ENCODE measurements at regions not wholly inside any gene's neighbourhood (a gene's known extent, or its start where the extent isn't known, plus 50 kb on each side); places are given as distances from the start of the nearest gene placed in this dataset.

GRCh38 chr9:119722384-119722783, 353.1 kb upstream of the BRINP1 start:
- Histone ChIP-seq H4K91ac (ENCODE audit: low read depth, low read length) (no peak overlapping the region), H3K4me1 (ENCODE audit: control insufficient read depth in 1 of 2, insufficient read depth in 2 of 2, low read length in 2 of 2) (no peaks in the 10 kb centered on the region), H3K79me2 (ENCODE audit: control insufficient read depth, insufficient read depth, low read length, poor library complexity) (no peaks in the 10 kb centered on the region), H3K36me3 (ENCODE audit: control insufficient read depth in 1 of 2, insufficient read depth in 2 of 2, low read length in 2 of 2) (no peaks in the 10 kb centered on the region), H2BK5ac (ENCODE audit: low read depth, low read length, poor library complexity) (no peak overlapping the region), H2BK120ac (ENCODE audit: insufficient read depth, low read length, poor library complexity) (no peak overlapping the region), H3K9ac (ENCODE audit: low read length) (no peak overlapping the region), H4K8ac (ENCODE audit: low read depth, low read length) (no peak overlapping the region), H3K79me1 (ENCODE audit: low read length) (no peaks in the 10 kb centered on the region), H3K4me2 (ENCODE audit: low read length) (no peak overlapping the region), H2AK5ac (ENCODE audit: low read length) (no peak overlapping the region), H3K4ac (ENCODE audit: low read depth, low read length) (no peak overlapping the region), H3K4me3 (ENCODE audit: low read depth, low read length) (no peak overlapping the region), H3K27ac (ENCODE audit: low read depth, low read length) (no peak overlapping the region), H3K9me3 (ENCODE audit: insufficient read depth, low read depth, low read length) (no peaks in the 10 kb centered on the region), H2AFZ (ENCODE audit: insufficient read depth, low read length, poor library complexity) (no peak overlapping the region), H3K14ac (ENCODE audit: low read length) (no peak overlapping the region), H2BK12ac (ENCODE audit: low read length) (no peak overlapping the region), H4K12ac (ENCODE audit: low read depth, low read length) (no peak overlapping the region), H3K27me3 (ENCODE audit: insufficient read depth, low read length) (no peaks in the 10 kb centered on the region), H3K18ac (ENCODE audit: low read length) (no peak overlapping the region), H3K23ac (ENCODE audit: low read length) (no peak overlapping the region)
- WGBS (ENCODE audit: extremely low coverage, insufficient coverage, insufficient read length) = no CpG with 5 or more reads among the region's 2 CpGs
- no peak for DNase-seq

GRCh38 chr9:119712325-119712724, 343.1 kb upstream of the BRINP1 start:
- H4K91ac ChIP-seq (ENCODE audit: low read depth, low read length) = no peak overlapping the region
- WGBS (ENCODE audit: extremely low coverage, insufficient coverage, insufficient read length) = no CpG with 5 or more reads among the region's 1 CpG
- no peak overlapping the region for H3K4ac ChIP-seq (ENCODE audit: low read depth, low read length)
- no peak overlapping the region for H3K9ac ChIP-seq (ENCODE audit: low read length)
- no peak overlapping the region for H3K4me2 ChIP-seq (ENCODE audit: low read length)
- H3K36me3 ChIP-seq (ENCODE audit: control insufficient read depth in 1 of 2, insufficient read depth in 2 of 2, low read length in 2 of 2) = no peaks in the 10 kb centered on the region
- no peak overlapping the region for H4K8ac ChIP-seq (ENCODE audit: low read depth, low read length)
- no peak overlapping the region for H2AFZ ChIP-seq (ENCODE audit: insufficient read depth, low read length, poor library complexity)
- H3K23ac ChIP-seq (ENCODE audit: low read length) = no peak overlapping the region
- H3K4me1 ChIP-seq (ENCODE audit: control insufficient read depth in 1 of 2, insufficient read depth in 2 of 2, low read length in 2 of 2) = no peaks in the 10 kb centered on the region
- DNase-seq = no peak
- H2AK5ac ChIP-seq (ENCODE audit: low read length) = no peak overlapping the region
- H3K79me2 ChIP-seq (ENCODE audit: control insufficient read depth, insufficient read depth, low read length, poor library complexity) = no peaks in the 10 kb centered on the region
- H2BK12ac ChIP-seq (ENCODE audit: low read length) = no peak overlapping the region
- no peaks in the 10 kb centered on the region for H3K27me3 ChIP-seq (ENCODE audit: insufficient read depth, low read length)
- no peak overlapping the region for H3K14ac ChIP-seq (ENCODE audit: low read length)
- H3K9me3 ChIP-seq (ENCODE audit: insufficient read depth, low read depth, low read length) = no peaks in the 10 kb centered on the region
- H2BK5ac ChIP-seq (ENCODE audit: low read depth, low read length, poor library complexity) = no peak overlapping the region
- H3K27ac ChIP-seq (ENCODE audit: low read depth, low read length) = no peak overlapping the region
- no peak overlapping the region for H2BK120ac ChIP-seq (ENCODE audit: insufficient read depth, low read length, poor library complexity)
- H4K12ac ChIP-seq (ENCODE audit: low read depth, low read length) = no peak overlapping the region
- no peak overlapping the region for H3K18ac ChIP-seq (ENCODE audit: low read length)
- no peaks in the 10 kb centered on the region for H3K79me1 ChIP-seq (ENCODE audit: low read length)
- no peak overlapping the region for H3K4me3 ChIP-seq (ENCODE audit: low read depth, low read length)

- Histone ChIP-seq H3K27ac (ENCODE audit: low read depth, low read length) (no peak overlapping the region), H2BK5ac (ENCODE audit: low read depth, low read length, poor library complexity) (no peak overlapping the region), H3K4me3 (ENCODE audit: low read depth, low read length) (no peak overlapping the region), H4K8ac (ENCODE audit: low read depth, low read length) (no peak overlapping the region), H3K27me3 (ENCODE audit: insufficient read depth, low read length) (no peaks in the 10 kb centered on the region), H3K4me1 (ENCODE audit: control insufficient read depth in 1 of 2, insufficient read depth in 2 of 2, low read length in 2 of 2) (no peaks in the 10 kb centered on the region), H3K79me1 (ENCODE audit: low read length) (no peaks in the 10 kb centered on the region), H3K79me2 (ENCODE audit: control insufficient read depth, insufficient read depth, low read length, poor library complexity) (no peaks in the 10 kb centered on the region), H2AFZ (ENCODE audit: insufficient read depth, low read length, poor library complexity) (no peak overlapping the region), H3K9ac (ENCODE audit: low read length) (no peak overlapping the region), H4K91ac (ENCODE audit: low read depth, low read length) (no peak overlapping the region), H3K4ac (ENCODE audit: low read depth, low read length) (no peak overlapping the region), H3K23ac (ENCODE audit: low read length) (no peak overlapping the region), H2BK120ac (ENCODE audit: insufficient read depth, low read length, poor library complexity) (no peak overlapping the region), H3K9me3 (ENCODE audit: insufficient read depth, low read depth, low read length) (no peaks in the 10 kb centered on the region), H2AK5ac (ENCODE audit: low read length) (no peak overlapping the region), H4K12ac (ENCODE audit: low read depth, low read length) (no peak overlapping the region), H3K4me2 (ENCODE audit: low read length) (no peak overlapping the region), H3K14ac (ENCODE audit: low read length) (no peak overlapping the region), H3K36me3 (ENCODE audit: control insufficient read depth in 1 of 2, insufficient read depth in 2 of 2, low read length in 2 of 2) (no peaks in the 10 kb centered on the region), H2BK12ac (ENCODE audit: low read length) (no peak overlapping the region), H3K18ac (ENCODE audit: low read length) (no peak overlapping the region)
- no peak for DNase-seq
- no CpG with 5 or more reads among the region's 2 CpGs for WGBS (ENCODE audit: extremely low coverage, insufficient coverage, insufficient read length)
Observed at GRCh38 chr9:119709431-119709830, 340.2 kb upstream of the BRINP1 start.

GRCh38 chr9:119707228-119707845, 338.1 kb upstream of the BRINP1 start:
- Histone ChIP-seq H2AK5ac (ENCODE audit: low read length) (no peak overlapping the region), H3K9me3 (ENCODE audit: insufficient read depth, low read depth, low read length) (no peaks in the 10 kb centered on the region), H3K27me3 (ENCODE audit: insufficient read depth, low read length) (no peaks in the 10 kb centered on the region), H4K91ac (ENCODE audit: low read depth, low read length) (no peak overlapping the region), H3K18ac (ENCODE audit: low read length) (no peak overlapping the region), H4K12ac (ENCODE audit: low read depth, low read length) (no peak overlapping the region), H3K27ac (ENCODE audit: low read depth, low read length) (no peak overlapping the region), H3K4me3 (ENCODE audit: low read depth, low read length) (no peak overlapping the region), H3K4me2 (ENCODE audit: low read length) (no peak overlapping the region), H4K8ac (ENCODE audit: low read depth, low read length) (no peak overlapping the region), H3K14ac (ENCODE audit: low read length) (no peak overlapping the region), H3K79me1 (ENCODE audit: low read length) (no peaks in the 10 kb centered on the region), H3K79me2 (ENCODE audit: control insufficient read depth, insufficient read depth, low read length, poor library complexity) (no peaks in the 10 kb centered on the region), H3K36me3 (ENCODE audit: control insufficient read depth in 1 of 2, insufficient read depth in 2 of 2, low read length in 2 of 2) (no peaks in the 10 kb centered on the region), H2BK120ac (ENCODE audit: insufficient read depth, low read length, poor library complexity) (no peak overlapping the region), H3K4ac (ENCODE audit: low read depth, low read length) (no peak overlapping the region), H2BK12ac (ENCODE audit: low read length) (no peak overlapping the region), H3K9ac (ENCODE audit: low read length) (no peak overlapping the region), H2BK5ac (ENCODE audit: low read depth, low read length, poor library complexity) (no peak overlapping the region), H3K23ac (ENCODE audit: low read length) (no peak overlapping the region), H3K4me1 (ENCODE audit: control insufficient read depth in 1 of 2, insufficient read depth in 2 of 2, low read length in 2 of 2) (no peaks in the 10 kb centered on the region), H2AFZ (ENCODE audit: insufficient read depth, low read length, poor library complexity) (no peak overlapping the region)
- no peak for DNase-seq
- WGBS (ENCODE audit: extremely low coverage, insufficient coverage, insufficient read length) = no CpG with 5 or more reads among the region's 4 CpGs

Data from trophoblast cell (in vitro differentiated cells and primary cell).